Endodermal cell (in vitro differentiated cells): ENCODE measurements at regions not wholly inside any gene's neighbourhood (a gene's known extent, or its start where the extent isn't known, plus 50 kb on each side); places are given as distances from the start of the nearest gene placed in this dataset.
"Not testable (repeated sequence)": the region's sequence is repeated elsewhere in the genome, so short reads cannot be mapped to it uniquely, and the experiment has no call there.

Experiments
- DNase-seq: peaks from one replicate; pipeline ENCODE4 v3.0.0-alpha.2; 2017
- H3K27ac ChIP-seq: 2 replicates; pipeline ENCODE4 v1.5.1; 2013; ENCODE audit warnings: mild to moderate bottlenecking, low read depth, low read length, moderate library complexity
- H3K27me3 ChIP-seq: 2 replicates; pipeline ENCODE4 v1.6.1; 2013; ENCODE audit warnings: mild to moderate bottlenecking, low read length, moderate library complexity; ENCODE audit not compliant: insufficient read depth, control insufficient read depth, poor library complexity, severe bottlenecking
- H3K36me3 ChIP-seq: 2 replicates; pipeline ENCODE4 v1.7.0; 2013; ENCODE audit warnings: mild to moderate bottlenecking, low read length, moderate library complexity; ENCODE audit not compliant: control insufficient read depth, insufficient read depth
- H3K4me1 ChIP-seq: one replicate; pipeline ENCODE4 v1.7.0; 2013; ENCODE audit warnings: low read length; ENCODE audit not compliant: control insufficient read depth, insufficient read depth
- H3K4me3 ChIP-seq: 2 replicates; pipeline ENCODE4 v1.5.1; 2013; ENCODE audit warnings: mild to moderate bottlenecking, low read length, moderate library complexity
- H3K9ac ChIP-seq: 2 replicates; pipeline ENCODE4 v1.6.1; 2013; ENCODE audit warnings: mild to moderate bottlenecking, low read length, moderate library complexity; ENCODE audit not compliant: poor library complexity, severe bottlenecking; ENCODE audit errors: extremely low read depth
- H3K9me3 ChIP-seq: 2 replicates; pipeline ENCODE4 v1.6.1; 2013; ENCODE audit warnings: mild to moderate bottlenecking, low read length, moderate library complexity; ENCODE audit not compliant: control insufficient read depth
- H3K27ac Mint-ChIP-seq: 2 replicates; pipeline ENCODE4 v1.8.0; 2020; ENCODE audit warnings: mixed read lengths
- H3K27me3 Mint-ChIP-seq: 2 replicates; pipeline ENCODE4 v1.8.0; 2021; ENCODE audit warnings: mild to moderate bottlenecking, mixed read lengths; ENCODE audit not compliant: insufficient read depth
- H3K36me3 Mint-ChIP-seq: 2 replicates; pipeline ENCODE4 v1.8.0; 2020; ENCODE audit warnings: low read depth, mixed read lengths
- H3K4me1 Mint-ChIP-seq: 2 replicates; pipeline ENCODE4 v1.8.0; 2020; ENCODE audit warnings: mixed read lengths
- H3K4me3 Mint-ChIP-seq: 2 replicates; pipeline ENCODE4 v1.8.0; 2020; ENCODE audit warnings: mild to moderate bottlenecking, moderate library complexity, mixed read lengths
- H3K9me3 Mint-ChIP-seq: 2 replicates; pipeline ENCODE4 v1.8.0; 2020; ENCODE audit warnings: mild to moderate bottlenecking, mixed read lengths
- CTCF ChIP-seq: fragments of 200-600 bp; sonication (generic); conservative IDR thresholded peaks from 2 replicates; pipeline ENCODE4 v1.5.0; 2021; ENCODE audit warnings: antibody characterized with exemption, mild to moderate bottlenecking
- WGBS, 2 experiments: methylation state at CpG; one replicate each; pipeline versions ENCODE4 v1.1.5 to v1.1.7; 2013; ENCODE audit warnings: missing lambda C conversion rate in 2 of 2, mixed read lengths in 1 of 2; ENCODE audit not compliant: insufficient coverage in 1 of 2, insufficient read length in 1 of 2; 5-methylcytosine and 5-hydroxymethylcytosine counted together

GRCh38 chr3:170653801-170654200 is 67.9 kb upstream of the SLC7A14 start:
- 96 to 100% methylated on average over 7 to 21 of the region's 21 CpGs for WGBS, 2 experiments
- Mint-ChIP-seq H3K36me3 (no peaks in the 10 kb centered on the region), H3K9me3 (no peaks in the 10 kb centered on the region), H3K4me1 (peaks cover 7% of the 10 kb centered on the region), H3K4me3 (no peak overlapping the region), H3K27me3 (peaks cover 3% of the 10 kb centered on the region), H3K27ac (no peak overlapping the region)
- Histone ChIP-seq H3K36me3 (no peaks in the 10 kb centered on the region), H3K9ac (no peak overlapping the region), H3K9me3 (no peaks in the 10 kb centered on the region), H3K27me3 (no peaks in the 10 kb centered on the region), H3K4me1 (peaks cover 3% of the 10 kb centered on the region), H3K27ac (no peak overlapping the region), H3K4me3 (no peak overlapping the region)
- TF ChIP-seq CTCF, result no peak
- no peak for DNase-seq

GRCh38 chr3:170651260-170651845 is 65.5 kb upstream of the SLC7A14 start:
- H3K9me3 ChIP-seq, result no peaks in the 10 kb centered on the region
- H3K27ac ChIP-seq, result no peak overlapping the region
- peaks cover 7% of the 10 kb centered on the region for H3K4me1 Mint-ChIP-seq
- no peak overlapping the region for H3K4me3 ChIP-seq
- no peaks in the 10 kb centered on the region for H3K9me3 Mint-ChIP-seq
- no peak overlapping the region for H3K9ac ChIP-seq
- 91 to 100% methylated on average over 7 of the region's 7 CpGs for WGBS, 2 experiments
- H3K36me3 Mint-ChIP-seq, result no peaks in the 10 kb centered on the region
- no peak overlapping the region for H3K4me3 Mint-ChIP-seq
- H3K4me1 ChIP-seq, result peaks cover 3% of the 10 kb centered on the region
- TF ChIP-seq CTCF, result no peak
- no peak overlapping the region for H3K27ac Mint-ChIP-seq
- H3K27me3 ChIP-seq, result no peaks in the 10 kb centered on the region
- no peaks in the 10 kb centered on the region for H3K36me3 ChIP-seq
- no peak for DNase-seq
- H3K27me3 Mint-ChIP-seq, result peaks cover 3% of the 10 kb centered on the region

- H3K36me3 Mint-ChIP-seq, H3K9me3 ChIP-seq, H3K27ac Mint-ChIP-seq, H3K9ac ChIP-seq, H3K9me3 Mint-ChIP-seq, H3K36me3 ChIP-seq, H3K4me1 Mint-ChIP-seq, H3K27me3 ChIP-seq, H3K27me3 Mint-ChIP-seq, H3K4me3 ChIP-seq, H3K4me3 Mint-ChIP-seq, H3K4me1 ChIP-seq, H3K27ac ChIP-seq: not testable (repeated sequence)
- peak; percentile 74 for DNase-seq
- 71 to 72% methylated on average over 3 to 5 of the region's 5 CpGs for WGBS, 2 experiments
Measured at GRCh38 chr3:170650557-170650956, 64.7 kb upstream of the SLC7A14 start.

GRCh38 chr3:170644711-170645110 is 58.8 kb upstream of the SLC7A14 start:
- Mint-ChIP-seq H3K27ac (no peak overlapping the region), H3K27me3 (peaks cover 3% of the 10 kb centered on the region), H3K36me3 (no peaks in the 10 kb centered on the region), H3K9me3 (peaks cover 11% of the 10 kb centered on the region), H3K4me3 (no peak overlapping the region), H3K4me1 (peaks cover 3% of the 10 kb centered on the region)
- no peak overlapping the region for H3K9ac ChIP-seq
- H3K4me1 ChIP-seq, result peaks cover 4% of the 10 kb centered on the region
- WGBS, 2 experiments, result 100% methylated on average over 1 of the region's 1 CpG
- no peak overlapping the region for H3K4me3 ChIP-seq
- no peak for DNase-seq
- H3K36me3 ChIP-seq, result no peaks in the 10 kb centered on the region
- no peak overlapping the region for H3K27ac ChIP-seq
- TF ChIP-seq CTCF, result no peak
- no peaks in the 10 kb centered on the region for H3K9me3 ChIP-seq
- H3K27me3 ChIP-seq, result no peaks in the 10 kb centered on the region
